Left colon (tissue), 2 donors: ENCODE measurements at regions not wholly inside any gene's neighbourhood (a gene's known extent, or its start where the extent isn't known, plus 50 kb on each side); places are given as distances from the start of the nearest gene placed in this dataset.

Experiments
- ATAC-seq: fragments of 200-7000 bp; cut with Tn5 transposase; one replicate; pipeline ENCODE4 v1.9.1; 2020; ENCODE audit warnings: mild to moderate bottlenecking, moderate library complexity
- DNase-seq, 2 donors: peaks; one replicate each; pipeline ENCODE4 v3.0.0-alpha.2; 2020
- intact Hi-C, 2 donors: fragments of 100-400 bp; cut with DNase I in 1 of 2; cut with micrococcal nuclease in 1 of 2; formaldehyde crosslinking; loops; one replicate each; pipeline versions ENCODE4 v1.11.2 to v1.14.0; 2022; cut with DNase I, micrococcal nuclease
- donor health status: DM: no; HTN: no; CAD: no.
- donor health status: DM: yes; HTN: yes; CAD: no.

DNA sequence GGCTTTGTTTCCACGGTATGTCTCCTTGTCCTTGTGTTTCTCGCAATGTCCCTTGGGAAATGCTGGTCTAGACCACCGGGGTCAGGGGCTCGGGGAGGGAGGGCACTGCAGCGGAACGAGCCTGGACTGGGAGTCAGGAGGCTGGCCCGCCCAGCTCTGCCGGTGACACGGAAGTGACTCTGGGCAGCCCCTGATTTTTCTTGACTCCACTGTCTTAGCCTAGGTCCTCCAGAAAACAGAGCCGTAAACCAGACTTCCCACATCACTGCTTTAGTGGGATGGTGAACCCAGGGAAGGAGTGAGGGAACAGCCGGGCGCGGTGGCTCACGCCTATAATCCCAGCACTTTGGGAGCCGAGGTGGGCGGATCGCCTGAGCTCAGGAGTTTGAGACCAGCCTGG lies 144.2 kb downstream of the ASB1 start:
- no peak for DNase-seq
- intact Hi-C loops, result no loop called here

DNA sequence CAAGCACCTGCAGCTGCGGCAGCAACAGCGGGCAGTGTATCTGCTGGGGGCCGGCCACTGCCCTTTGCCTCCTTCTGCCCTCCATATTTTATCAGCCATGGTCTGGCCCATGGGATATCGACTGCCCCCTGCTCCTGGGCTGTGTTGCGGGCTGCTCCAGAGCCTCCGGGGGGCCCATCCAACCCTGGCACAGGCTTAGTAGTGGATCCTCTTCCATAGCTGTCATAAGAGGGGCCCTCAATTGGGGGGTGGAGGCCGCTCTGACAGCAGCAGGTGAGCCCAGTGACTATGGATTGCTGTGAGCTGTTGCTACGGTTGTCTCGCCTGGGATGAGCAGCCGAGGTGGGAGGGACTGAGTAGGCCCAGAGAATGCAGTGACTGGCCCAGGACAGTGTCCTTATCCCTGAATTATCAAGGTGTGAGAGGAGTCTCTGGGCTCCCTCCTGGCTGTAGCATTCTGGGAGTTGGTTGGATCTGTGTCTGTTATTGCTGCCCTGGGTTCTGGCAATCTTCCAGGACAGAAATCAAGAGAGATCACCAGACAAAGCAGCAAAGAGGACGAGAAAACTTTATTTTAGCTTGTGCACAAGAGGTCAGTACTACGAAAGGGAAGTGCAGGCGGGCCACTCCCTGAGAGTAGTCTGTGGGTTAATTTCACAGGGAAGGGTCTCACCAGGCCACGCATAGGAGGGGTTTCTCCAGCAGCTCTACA lies 145.1 kb downstream of the ASB1 start:
- intact Hi-C loops, result no loop called here
- DNase-seq (no peak), ATAC-seq (no peak)

More for the DNA sequence above, 144.2 kb downstream of the ASB1 start:
- no peak for ATAC-seq

DNA sequence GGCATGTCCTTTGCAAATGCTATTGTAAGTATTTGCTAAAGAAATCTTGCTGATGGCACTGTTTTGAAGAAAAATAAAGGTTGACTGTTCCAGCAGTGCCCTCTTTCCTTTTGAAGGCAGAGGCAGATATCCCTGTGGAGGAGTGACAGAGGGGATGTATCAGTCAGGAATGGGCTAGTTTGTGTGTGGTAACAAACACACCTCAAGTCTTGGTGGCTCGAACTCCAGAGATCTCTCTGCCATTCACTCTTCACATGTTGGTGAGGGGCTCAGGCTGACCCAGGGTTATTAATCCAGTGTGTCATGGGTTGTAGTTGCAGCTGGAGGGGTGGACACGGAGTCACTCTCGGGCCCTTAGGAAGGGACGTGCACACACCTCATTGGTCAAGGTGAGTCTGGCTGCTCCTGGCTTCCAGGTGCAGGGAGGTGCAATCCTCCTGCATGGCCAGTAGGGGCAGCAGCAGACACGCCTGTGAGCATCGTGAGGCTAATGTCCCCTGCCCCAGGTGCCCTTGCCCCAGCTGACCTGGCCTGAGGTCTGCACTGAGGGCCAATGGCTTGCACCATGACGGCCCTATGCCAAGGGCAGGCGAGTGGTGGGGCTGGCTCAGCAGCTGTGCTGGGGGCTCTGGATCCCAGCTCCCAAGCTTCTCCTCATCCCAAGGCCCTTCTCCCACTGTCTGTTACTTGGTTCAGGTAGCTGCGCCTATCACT lies 146.5 kb downstream of the ASB1 start:
- intact Hi-C loops, result no loop called here
- no peak for DNase-seq
- ATAC-seq, result peak; percentile 60

DNA sequence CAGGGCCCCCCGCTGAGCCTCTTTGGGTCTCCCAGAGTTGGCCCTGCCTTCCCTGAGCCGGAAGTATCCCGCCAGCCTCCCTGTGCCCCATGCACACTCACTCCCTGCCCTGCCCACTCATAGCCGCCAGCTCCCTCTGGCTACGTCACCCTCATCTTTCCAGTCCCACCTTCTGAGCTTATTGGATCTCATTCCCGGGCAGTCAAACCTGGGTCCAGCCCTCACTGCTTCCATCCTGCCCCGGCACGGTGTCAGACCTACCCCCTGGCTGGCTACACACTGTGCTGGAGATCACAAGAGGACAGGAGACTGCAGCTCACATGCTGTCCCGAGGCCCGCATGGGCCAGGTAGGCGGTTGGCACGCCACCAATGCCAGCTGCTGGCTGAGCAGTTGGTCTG lies 147.2 kb downstream of the ASB1 start:
- no peak for DNase-seq
- ATAC-seq, result no peak
- intact Hi-C loops, result no loop called here

DNA sequence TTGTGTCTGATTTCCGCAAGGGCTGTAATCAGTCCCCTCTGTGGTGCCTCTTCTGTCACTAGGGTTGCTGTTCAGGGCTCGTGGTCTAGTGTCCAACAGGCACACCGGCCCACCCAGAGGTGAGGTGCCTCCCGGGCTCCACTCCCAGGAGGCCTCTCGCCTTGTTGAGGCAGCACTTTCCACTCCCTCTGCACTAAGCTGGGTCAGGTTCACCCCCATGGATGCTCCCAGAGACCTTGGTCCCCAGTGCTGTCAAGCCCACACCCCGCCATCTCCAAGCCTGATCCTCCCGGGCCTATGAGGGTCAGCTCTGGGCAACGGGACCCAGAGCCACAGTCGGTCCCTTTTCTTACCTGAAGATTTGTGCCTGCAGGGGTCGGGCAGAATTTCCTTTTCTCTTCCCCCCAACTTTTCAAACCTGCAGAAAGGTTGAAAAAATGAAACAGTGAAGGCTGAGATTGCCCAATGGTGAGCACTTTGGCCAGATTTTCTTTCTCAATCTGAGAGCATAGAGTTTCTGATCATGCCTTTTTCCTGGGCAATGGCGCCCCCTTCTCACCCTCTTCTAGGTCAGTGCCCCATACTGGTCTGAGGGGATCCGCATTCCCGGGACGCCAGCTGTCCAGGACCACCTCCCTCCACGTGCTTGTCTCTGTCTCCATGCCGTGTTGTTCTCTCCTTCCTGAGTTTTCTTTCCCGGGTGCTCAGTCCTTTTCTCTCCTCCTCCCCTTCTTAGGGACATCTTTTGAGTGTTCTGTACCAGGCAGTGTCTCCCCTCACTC lies 148.0 kb downstream of the ASB1 start:
- no peak for ATAC-seq

DNA sequence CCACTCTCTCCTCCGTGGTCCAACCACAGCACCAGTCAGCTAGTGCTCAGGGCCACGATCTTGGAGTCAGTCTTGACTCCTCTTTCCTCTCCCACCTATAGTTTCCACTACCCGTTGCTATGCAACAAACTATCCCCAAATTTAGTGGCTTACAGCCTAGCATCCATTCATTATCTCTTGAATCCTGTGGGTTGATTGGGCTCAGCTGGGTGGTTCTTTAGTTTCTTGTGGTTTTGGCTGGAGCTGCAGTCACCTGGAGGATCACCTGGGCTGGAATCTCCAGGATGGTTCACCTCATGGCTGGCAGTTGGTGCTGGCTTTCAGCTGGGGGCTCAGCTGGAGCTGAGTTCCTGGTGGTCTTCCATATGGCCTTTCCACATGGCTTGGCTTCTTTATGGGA lies 149.9 kb downstream of the ASB1 start:
- ATAC-seq (no peak), DNase-seq (no peak)
- intact Hi-C loops, result no loop called here

More for the DNA sequence above, 148.0 kb downstream of the ASB1 start:
- DNase-seq, result no peak
- intact Hi-C loops, result no loop called here

DNA sequence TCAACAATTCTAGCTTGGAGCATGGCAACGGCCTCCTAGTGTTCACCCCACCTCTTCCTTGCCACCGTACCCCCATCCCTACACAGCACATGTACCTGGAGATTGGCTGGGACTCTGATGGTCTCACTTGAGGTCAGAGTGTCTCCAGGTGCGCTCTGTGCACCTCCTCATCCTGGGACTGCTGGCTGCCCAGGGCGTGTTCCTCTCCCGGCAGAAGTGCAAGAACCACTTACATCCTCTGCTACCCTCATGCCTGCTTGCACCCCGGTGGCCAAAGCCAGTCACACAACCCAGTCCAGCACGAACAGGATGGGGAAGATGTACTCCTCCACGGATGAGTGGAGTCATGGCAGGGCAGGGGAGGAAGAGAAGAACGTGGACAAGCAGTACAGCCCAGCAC lies 151.5 kb downstream of the ASB1 start:
- ATAC-seq (no peak), DNase-seq (no peak)
- intact Hi-C loops, result no loop called here

DNA sequence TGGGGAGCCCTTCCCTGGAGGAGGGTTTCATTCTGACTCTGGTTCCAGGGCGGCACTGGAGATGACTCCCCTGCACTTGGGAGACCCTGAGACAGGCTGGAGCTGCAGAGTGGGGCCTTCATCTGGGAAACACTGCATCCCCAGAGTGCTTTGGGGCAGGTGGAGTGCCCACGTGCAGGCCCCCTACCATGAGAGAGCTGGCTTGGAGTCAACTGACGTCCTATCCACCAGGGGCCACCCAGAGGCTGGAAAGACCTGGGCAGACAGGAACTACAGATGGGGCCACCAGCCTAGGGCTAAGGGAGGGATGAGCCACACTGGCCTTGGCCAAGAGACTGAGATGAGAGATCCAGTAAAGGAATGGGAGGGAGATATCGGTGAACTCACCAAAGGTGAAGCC lies 153.8 kb downstream of the ASB1 start:
- no peak for DNase-seq
- intact Hi-C loops, result no loop called here
- ATAC-seq, result no peak

DNA sequence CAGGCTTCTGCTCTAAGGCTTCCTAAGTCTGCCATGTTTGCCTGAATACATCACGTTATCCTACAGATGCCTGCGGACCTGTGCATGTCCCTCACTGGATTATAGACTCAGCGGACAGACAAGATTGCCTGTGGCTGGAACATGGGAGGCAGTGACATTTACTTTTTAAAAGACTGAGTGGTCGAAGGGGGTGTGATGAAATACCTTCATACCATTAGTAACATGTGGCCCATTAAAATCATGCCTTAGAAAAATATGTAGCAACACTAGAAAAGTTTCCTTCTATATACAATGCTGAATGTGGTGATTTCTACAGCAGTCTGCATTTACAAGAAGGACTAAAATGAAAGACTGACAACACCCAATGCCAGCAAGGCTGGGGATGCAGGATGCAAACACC lies 154.4 kb downstream of the ASB1 start:
- ATAC-seq, result no peak
- DNase-seq, result no peak

DNA sequence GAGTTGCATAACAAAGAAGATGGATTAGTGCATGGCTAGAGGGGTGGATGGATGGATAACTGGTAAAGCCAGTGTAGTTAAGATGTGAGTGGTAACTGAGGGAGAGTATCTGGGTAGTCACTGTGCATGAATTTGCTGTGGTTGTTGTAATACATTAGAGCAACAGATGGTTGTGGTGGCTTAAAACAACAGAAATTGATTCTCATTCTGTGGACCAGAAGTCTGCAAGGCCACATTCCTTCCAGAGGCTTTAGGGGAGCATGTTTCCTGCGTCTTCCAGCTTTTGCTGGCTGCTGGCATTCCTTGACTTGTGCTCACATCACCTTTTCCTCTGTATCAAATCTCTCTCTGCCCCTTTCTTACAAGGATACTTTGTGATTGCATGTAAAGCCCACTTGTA lies 155.4 kb downstream of the ASB1 start:
- intact Hi-C loops, result no loop called here
- no peak for DNase-seq
- ATAC-seq, result no peak

More for the DNA sequence above, 154.4 kb downstream of the ASB1 start:
- intact Hi-C loops, result no loop called here

DNA sequence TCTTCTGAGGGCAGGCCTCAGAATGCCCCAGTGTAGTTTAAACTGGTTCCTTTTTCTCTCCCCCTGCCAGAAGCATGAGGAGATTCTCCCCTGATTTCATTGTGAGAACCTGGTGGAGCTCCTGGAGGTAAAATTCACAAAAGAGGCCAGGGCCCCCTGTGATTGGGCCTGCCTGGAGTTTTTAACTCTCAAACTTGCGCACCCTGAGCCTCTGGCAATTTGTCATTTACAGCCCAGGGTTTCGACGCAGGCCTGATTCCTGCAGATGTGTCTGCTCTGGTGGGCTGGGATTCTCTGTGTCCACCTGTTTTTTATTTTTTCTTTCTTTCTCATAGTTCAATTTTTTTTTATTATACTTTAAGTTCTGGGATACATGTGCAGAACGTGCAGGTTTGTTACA lies 157.9 kb downstream of the ASB1 start:
- intact Hi-C loops, result no loop called here
- DNase-seq (no peak), ATAC-seq (no peak)

DNA sequence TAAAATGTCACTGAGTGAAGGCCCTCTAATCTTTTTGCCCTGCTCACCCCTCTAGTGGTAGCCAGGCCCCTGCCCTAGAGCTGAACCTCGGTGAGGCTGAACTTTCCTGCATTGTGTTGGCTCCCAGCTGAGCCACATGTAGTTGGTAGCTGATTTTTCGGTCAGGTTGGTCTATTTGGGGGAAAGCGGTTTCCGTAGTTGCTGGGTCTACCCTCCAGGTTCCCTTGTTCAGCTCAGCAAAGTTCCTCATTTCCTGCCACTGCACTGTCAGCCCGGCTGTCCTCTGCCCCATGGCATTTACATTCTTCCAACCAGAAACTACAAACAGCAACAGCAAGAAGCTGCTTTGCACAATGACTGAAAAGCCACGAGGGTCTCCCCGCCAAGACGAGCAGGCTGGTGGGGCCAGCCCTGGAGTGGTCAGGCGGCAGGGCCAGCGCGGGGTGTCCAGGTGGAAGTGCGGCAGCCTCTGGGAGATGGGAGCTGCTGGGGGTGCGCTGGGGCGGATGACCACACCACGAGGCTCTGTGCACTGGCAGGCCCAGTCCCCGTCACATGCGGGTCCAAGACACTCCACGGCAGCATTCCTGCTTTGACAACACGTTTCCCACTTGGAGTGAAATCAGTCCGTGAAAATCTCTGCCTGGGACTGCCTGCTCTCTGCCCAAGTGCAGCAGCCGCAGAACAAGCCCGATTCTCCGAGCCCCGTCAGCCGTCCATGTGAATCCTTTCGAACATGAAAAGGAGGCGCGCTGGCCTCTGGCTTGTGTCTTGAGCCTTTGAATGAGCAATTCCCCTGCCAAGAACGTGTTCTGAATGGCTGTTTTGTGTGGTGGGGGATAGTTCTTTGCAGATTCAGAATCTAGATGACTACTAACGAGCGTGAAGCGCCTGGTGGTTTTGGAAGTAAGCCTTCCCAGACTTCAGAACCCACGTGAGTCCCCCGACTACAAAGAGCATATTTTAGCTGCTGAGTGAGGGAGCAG lies 159.4 kb downstream of the ASB1 start:
- DNase-seq, result no peak
- ATAC-seq, result no peak
- intact Hi-C loops, result no loop called here

DNA sequence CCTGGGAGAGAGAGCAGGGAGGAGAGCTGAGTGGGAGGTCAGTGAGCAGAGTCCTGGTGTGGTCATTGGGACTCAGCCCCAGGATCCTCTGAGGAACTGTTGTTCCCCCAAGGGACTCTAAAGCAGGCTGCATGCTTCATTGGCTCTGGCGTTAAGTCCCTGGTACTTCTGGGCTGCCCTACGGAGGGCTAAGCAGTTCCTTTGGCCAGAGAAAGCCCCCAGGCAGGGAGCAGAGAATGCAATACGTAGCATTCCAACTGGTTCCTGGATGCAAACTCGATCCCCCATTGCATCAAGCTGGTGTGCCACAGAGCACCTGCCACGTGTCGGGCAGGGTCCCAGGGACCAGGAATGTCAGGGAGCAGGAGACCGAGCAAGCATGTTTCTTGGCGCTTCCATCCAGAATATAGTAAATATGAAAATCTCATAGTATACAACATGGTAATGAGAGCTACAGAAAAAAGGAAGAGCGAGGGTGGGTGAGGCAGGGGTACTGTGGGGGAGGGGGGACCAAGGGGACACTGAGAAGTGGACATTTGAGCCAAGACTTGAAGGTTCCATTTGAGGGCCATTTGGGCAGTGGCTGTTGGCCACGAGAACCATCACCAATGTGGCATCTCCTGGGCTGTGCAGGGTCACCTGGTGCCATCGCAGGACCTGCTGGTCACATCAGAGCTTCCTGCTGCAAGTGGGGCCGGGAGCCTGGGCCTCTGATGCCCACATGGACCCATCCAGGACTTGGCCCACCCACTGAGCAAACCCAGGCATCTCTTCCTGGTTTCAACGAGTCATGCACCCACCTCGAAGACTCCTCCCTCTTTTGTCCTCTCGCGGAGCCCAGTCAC lies 160.4 kb downstream of the ASB1 start:
- no peak for ATAC-seq
- intact Hi-C loops, result no loop called here
- no peak for DNase-seq

DNA sequence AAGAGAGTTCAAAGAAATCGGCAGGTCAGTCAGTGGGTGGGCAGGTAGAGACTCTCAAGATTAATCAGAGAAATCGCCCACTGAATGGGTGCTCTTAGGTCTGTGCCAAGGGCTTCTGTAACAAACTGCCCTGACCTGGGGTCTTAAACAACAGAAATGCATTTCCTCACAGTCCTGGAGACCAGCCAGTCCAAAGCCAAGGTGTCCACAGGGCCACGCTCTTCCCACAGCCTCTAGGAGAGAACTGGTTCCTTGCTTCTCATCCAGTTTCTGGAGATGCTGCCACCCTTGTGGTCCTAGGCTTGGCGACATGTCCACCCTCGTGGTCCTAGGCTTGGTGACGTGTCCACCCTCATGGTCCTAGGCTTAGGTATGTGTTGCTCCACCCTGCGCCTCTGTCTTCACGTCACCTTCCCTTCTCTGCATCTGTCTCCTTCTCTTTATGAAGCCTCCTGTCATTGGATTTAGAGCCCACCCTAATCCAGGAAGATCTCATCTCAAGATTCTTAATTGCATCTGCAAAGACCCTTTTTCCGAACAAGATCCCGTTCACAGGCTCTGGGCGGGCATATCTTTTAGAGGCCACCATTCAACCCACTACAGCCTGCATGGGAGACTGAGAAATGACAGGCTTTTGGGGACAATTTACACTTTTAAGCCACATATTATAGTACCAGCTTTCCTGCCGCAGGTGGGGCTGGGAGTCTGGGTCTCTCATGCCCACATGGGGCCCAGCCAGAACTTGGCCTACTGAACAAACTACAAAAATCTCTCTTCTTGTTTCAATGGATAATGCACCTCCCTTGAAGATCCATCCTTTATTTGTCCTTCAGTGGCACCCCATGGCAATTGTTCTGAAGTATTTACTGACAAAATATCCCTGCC lies 161.3 kb downstream of the ASB1 start:
- ATAC-seq, result no peak
- DNase-seq, result no peak
- intact Hi-C loops, result no loop called here

DNA sequence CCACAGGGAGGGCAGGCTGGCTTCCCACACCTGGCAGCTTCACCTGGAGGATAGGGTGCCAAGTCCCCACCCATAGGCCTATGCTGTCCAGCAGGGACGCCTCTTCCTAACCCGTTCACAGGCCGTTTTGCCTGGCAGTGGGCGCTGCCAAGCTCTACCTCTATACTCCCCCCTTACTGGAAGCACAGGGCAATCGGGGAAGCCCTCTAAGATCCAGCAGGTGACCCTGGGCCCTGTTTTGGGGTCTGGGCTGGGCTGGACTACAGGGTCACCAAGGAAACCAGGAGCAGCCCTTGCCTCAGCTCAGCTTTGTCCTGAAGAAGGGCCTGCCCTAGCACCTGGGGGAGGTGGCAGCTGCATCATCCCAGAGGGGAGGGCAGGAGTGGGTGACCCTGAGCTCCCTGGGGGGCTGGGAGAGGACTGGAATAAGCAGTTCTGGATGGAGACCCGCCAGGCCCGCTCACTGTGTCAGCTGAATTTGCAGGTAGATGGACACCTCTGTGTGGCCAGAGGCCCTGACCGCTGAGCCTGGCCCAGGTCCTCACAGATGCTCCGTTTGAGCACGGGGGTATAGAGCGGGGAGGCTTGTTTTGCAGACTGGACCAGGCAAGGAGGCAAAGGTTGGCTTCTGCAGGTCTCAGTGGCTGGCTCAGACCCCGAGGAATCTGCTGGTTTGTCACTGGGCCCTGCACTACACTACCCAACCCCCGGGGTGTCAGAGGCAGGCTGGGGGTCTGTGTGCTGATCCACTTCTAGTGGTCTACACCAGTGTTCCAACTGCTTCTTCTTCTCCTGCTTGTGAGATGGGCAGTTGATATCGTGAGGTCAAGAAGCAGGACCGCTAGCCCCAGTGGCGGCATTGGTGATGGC lies 163.1 kb downstream of the ASB1 start:
- DNase-seq (no peak), ATAC-seq (no peak)
- intact Hi-C loops, result no loop called here

DNA sequence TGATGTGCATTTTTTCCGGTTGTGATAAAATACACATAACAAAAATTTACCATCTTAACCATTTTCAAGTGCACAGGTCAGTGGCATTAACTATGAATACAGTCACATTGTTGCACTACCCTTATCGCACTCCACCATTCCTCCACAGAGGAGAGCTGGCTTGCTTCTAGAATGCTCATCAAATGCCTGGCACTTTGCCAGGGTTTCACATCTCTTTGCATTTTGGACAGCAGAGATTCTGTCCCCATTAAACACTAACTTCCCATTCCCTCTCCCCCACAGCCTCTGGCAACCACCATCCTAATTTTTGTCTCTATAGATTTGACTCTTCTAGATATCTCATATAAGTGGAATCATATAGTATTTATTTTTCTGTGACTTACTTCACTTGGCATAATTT lies 165.0 kb downstream of the ASB1 start:
- intact Hi-C loops, result no loop called here
- no peak for ATAC-seq
- DNase-seq, result no peak
